Caco-2 (cell line): ENCODE measurements at regions not wholly inside any gene's neighbourhood (a gene's known extent, or its start where the extent isn't known, plus 50 kb on each side); places are given as distances from the start of the nearest gene placed in this dataset.
A peak's percentile ranks its signal among the peaks of the same experiment; 100 is the strongest.

Experiments used
- BruUV-seq: library from RNA; stranded (reverse); fragments of 400-500 nt; replicated peaks from 2 replicates; lab custom pipeline; 2021; lab: Mats Ljungman, UMichigan
- CTCF ChIA-PET: fragments of 300-600 bp; sonication (Branson Sonifier 250); formaldehyde crosslinking; loops from one replicate; lab custom pipeline; 2022; ENCODE audit warnings: antibody characterized with exemption; lab: Charles Lee
- POLR2A ChIA-PET: fragments of 300-600 bp; sonication (Branson Sonifier 250); formaldehyde crosslinking; loops from one replicate; lab custom pipeline; 2022; ENCODE audit warnings: antibody characterized with exemption; lab: Charles Lee
- DNase-seq, 2 experiments: peaks; one replicate each; pipeline versions ENCODE4 v3.0.0 to v3.0.0-alpha.2; 2020 to 2022
- H3K27me3 ChIP-seq: replicated peaks from 2 replicates; pipeline ENCODE4 v1.6.0; 2011; ENCODE audit warnings: low read length; ENCODE audit not compliant: control insufficient read depth, insufficient read depth
- H3K36me3 ChIP-seq: 2 replicates; pipeline ENCODE4 v1.5.1; 2011; ENCODE audit warnings: low read length; ENCODE audit not compliant: control insufficient read depth, insufficient read depth
- H3K4me1 ChIP-seq: fragments of 250-450 bp; sonication (Bioruptor Pico); 2 replicates; pipeline ENCODE4 v1.5.1; 2020; ENCODE audit warnings: mild to moderate bottlenecking
- H3K4me3 ChIP-seq: 2 replicates; pipeline ENCODE4 v1.5.1; 2011; ENCODE audit warnings: low read depth, mild to moderate bottlenecking, control low read depth, low read length
- H3K9me3 ChIP-seq: fragments of 250-450 bp; sonication (Bioruptor Pico); 2 replicates; pipeline ENCODE4 v1.5.1; 2020; ENCODE audit warnings: mild to moderate bottlenecking, moderate library complexity
- H3K27ac Mint-ChIP-seq: one replicate; pipeline ENCODE4 v1.8.0; 2022; ENCODE audit warnings: mixed read lengths; ENCODE audit not compliant: unreplicated experiment
- H3K27me3 Mint-ChIP-seq: one replicate; pipeline ENCODE4 v1.8.0; 2022; ENCODE audit warnings: mixed read lengths; ENCODE audit not compliant: insufficient read depth, unreplicated experiment
- H3K36me3 Mint-ChIP-seq: one replicate; pipeline ENCODE4 v1.8.0; 2022; ENCODE audit warnings: mild to moderate bottlenecking, mixed read lengths; ENCODE audit not compliant: insufficient read depth, unreplicated experiment
- H3K4me1 Mint-ChIP-seq: one replicate; pipeline ENCODE4 v1.8.0; 2022; ENCODE audit warnings: low read depth, mixed read lengths; ENCODE audit not compliant: unreplicated experiment
- H3K4me3 Mint-ChIP-seq: one replicate; pipeline ENCODE4 v1.8.0; 2022; ENCODE audit warnings: mild to moderate bottlenecking, moderate library complexity, mixed read lengths; ENCODE audit not compliant: unreplicated experiment
- H3K9me3 Mint-ChIP-seq: one replicate; pipeline ENCODE4 v1.8.0; 2022; ENCODE audit warnings: mixed read lengths; ENCODE audit not compliant: unreplicated experiment
- CTCF ChIP-seq, 2 experiments: fragments of 200-600 bp in 1 of 2; IDR thresholded peaks; 1 replicate in 1 of 2; 2 replicates in 1 of 2; pipeline versions ENCODE4 v1.5.1 to v1.8.0; 2011 to 2022; ENCODE audit warnings: antibody characterized with exemption in 1 of 2, control low read depth in 1 of 2, inconsistent platforms in 1 of 2, low read depth in 1 of 2, low read length in 1 of 2, mild to moderate bottlenecking in 1 of 2, moderate library complexity in 1 of 2; ENCODE audit not compliant: insufficient read depth in 1 of 2, severe bottlenecking in 1 of 2, unreplicated experiment in 1 of 2
- intact Hi-C: fragments of 100-400 bp; cut with micrococcal nuclease; formaldehyde crosslinking; loops from one replicate; pipeline ENCODE4 v1.10.0; 2022; ENCODE audit not compliant: unreplicated experiment

- no peak overlapping the region for H3K4me3 Mint-ChIP-seq
- BruUV-seq, result no TSS peak
- POLR2A ChIA-PET, result no interaction called here
These were observed 109.9 kb upstream of the BEND6 start for GRCh38 chr6:56845032-56845431.

GRCh38 chr6:56843476-56844349, 111.2 kb upstream of the BEND6 start:
- no peaks in the 10 kb centered on the region for H3K36me3 ChIP-seq
- TSS peak; percentile 42 for BruUV-seq
- H3K36me3 Mint-ChIP-seq, result no peaks in the 10 kb centered on the region
- peak; percentile 82 to 89 for DNase-seq
- peaks cover 27% of the 10 kb centered on the region for H3K4me1 ChIP-seq
- ChIA-PET POLR2A (interaction anchor here (0.6 kb wide), 1 partner anchor 115 kb away, joined by 3 read pairs; no protein-coding TSS in a partner anchor), CTCF (interaction anchor here (0.5 kb wide), 1 partner anchor 177 kb away, joined by 3 read pairs; no protein-coding TSS in a partner anchor)
- intact Hi-C loops, result loop anchor here (1.0 to 5.0 kb wide), 4 partner anchors 35 to 201 kb away; partner anchors contain the start of gene DST
- H3K27me3 Mint-ChIP-seq, result no peaks in the 10 kb centered on the region
- no peaks in the 10 kb centered on the region for H3K9me3 Mint-ChIP-seq
- H3K9me3 ChIP-seq, result no peaks in the 10 kb centered on the region
- TF ChIP-seq CTCF (IDR thresholded peaks at IDR 0.05; ENCODE audit: insufficient read depth in 1 of 2, low read depth in 1 of 2, low read length in 1 of 2, severe bottlenecking in 1 of 2, unreplicated experiment in 1 of 2), result peak; percentile 58 to 71
- peak overlapping the region; percentile 85 for H3K4me3 Mint-ChIP-seq
- H3K27me3 ChIP-seq, result no peaks in the 10 kb centered on the region
- peak overlapping the region; percentile 59 for H3K4me3 ChIP-seq
- peak overlapping the region; percentile 56 for H3K27ac Mint-ChIP-seq
- H3K4me1 Mint-ChIP-seq, result peaks cover 7% of the 10 kb centered on the region

More at GRCh38 chr6:56845032-56845431, 109.9 kb upstream of the BEND6 start:
- Histone ChIP-seq H3K9me3 (no peaks in the 10 kb centered on the region), H3K27me3 (no peaks in the 10 kb centered on the region), H3K4me1 (peaks cover 27% of the 10 kb centered on the region), H3K4me3 (no peak overlapping the region), H3K36me3 (no peaks in the 10 kb centered on the region)
- no peaks in the 10 kb centered on the region for H3K36me3 Mint-ChIP-seq
- CTCF ChIA-PET, result no interaction called here
- H3K4me1 Mint-ChIP-seq, result peaks cover 7% of the 10 kb centered on the region
- no peak overlapping the region for H3K27ac Mint-ChIP-seq
- DNase-seq, result no peak
- intact Hi-C loops, result no loop called here
- no peaks in the 10 kb centered on the region for H3K27me3 Mint-ChIP-seq
- TF ChIP-seq CTCF (IDR thresholded peaks at IDR 0.05; ENCODE audit: insufficient read depth in 1 of 2, low read depth in 1 of 2, low read length in 1 of 2, severe bottlenecking in 1 of 2, unreplicated experiment in 1 of 2), result no peak
- H3K9me3 Mint-ChIP-seq, result no peaks in the 10 kb centered on the region

- DNase-seq, result peak; percentile 64
- intact Hi-C loops, result loop anchor here (2.0 to 5.0 kb wide), 2 partner anchors 34 to 201 kb away; partner anchors contain the start of gene DST
- CTCF ChIA-PET, result no interaction called here
These were observed 112.0 kb upstream of the BEND6 start for GRCh38 chr6:56842686-56843475.

More at GRCh38 chr6:56842686-56843475, 112.0 kb upstream of the BEND6 start:
- no peaks in the 10 kb centered on the region for H3K36me3 ChIP-seq
- H3K36me3 Mint-ChIP-seq, result no peaks in the 10 kb centered on the region
- no TSS peak for BruUV-seq
- no peaks in the 10 kb centered on the region for H3K27me3 ChIP-seq
- H3K4me3 ChIP-seq, result peak overlapping the region; percentile 59
- H3K27me3 Mint-ChIP-seq, result no peaks in the 10 kb centered on the region
- H3K4me1 Mint-ChIP-seq, result peaks cover 7% of the 10 kb centered on the region
- peaks cover 27% of the 10 kb centered on the region for H3K4me1 ChIP-seq
- TF ChIP-seq CTCF (IDR thresholded peaks at IDR 0.05; ENCODE audit: insufficient read depth in 1 of 2, low read depth in 1 of 2, low read length in 1 of 2, severe bottlenecking in 1 of 2, unreplicated experiment in 1 of 2), result no peak
- H3K27ac Mint-ChIP-seq, result peak overlapping the region; percentile 56
- POLR2A ChIA-PET, result interaction anchor here (0.6 kb wide), 1 partner anchor 114 kb away, joined by 3 read pairs; no protein-coding TSS in a partner anchor
- H3K9me3 ChIP-seq, result no peaks in the 10 kb centered on the region
- H3K4me3 Mint-ChIP-seq, result peak overlapping the region; percentile 85
- H3K9me3 Mint-ChIP-seq, result no peaks in the 10 kb centered on the region
